Superior temporal gyrus (tissue), 1 donor: ENCODE measurements at regions not wholly inside any gene's neighbourhood (a gene's known extent, or its start where the extent isn't known, plus 50 kb on each side); places are given as distances from the start of the nearest gene placed in this dataset.
"Not testable (repeated sequence)": the region's sequence is repeated elsewhere in the genome, so short reads cannot be mapped to it uniquely, and the experiment has no call there.

Experiments used
- DNase-seq: peaks from one replicate; pipeline ENCODE4 v3.0.0-alpha.2; 2016; ENCODE audit errors: extremely low spot score

DNA sequence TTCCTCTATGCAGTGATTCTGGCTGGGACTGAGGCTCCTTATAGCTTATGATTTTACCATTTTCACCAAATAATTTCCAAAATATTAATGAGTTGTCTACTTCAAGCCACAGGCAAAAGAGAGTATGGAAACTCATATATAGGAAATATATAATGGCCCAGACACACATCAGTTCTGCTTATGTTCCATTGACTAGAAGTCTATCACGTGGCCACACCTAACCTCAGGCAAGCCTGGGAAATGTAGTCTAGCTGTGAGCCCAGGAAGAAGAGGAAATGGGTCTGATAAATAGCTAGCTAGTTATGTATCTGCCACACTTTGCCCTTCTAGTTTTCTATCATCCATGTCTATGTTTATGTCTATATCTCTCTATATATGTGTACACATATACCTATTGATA, 195.1 kb downstream of the OTOL1 start:
- no peak for DNase-seq

DNA sequence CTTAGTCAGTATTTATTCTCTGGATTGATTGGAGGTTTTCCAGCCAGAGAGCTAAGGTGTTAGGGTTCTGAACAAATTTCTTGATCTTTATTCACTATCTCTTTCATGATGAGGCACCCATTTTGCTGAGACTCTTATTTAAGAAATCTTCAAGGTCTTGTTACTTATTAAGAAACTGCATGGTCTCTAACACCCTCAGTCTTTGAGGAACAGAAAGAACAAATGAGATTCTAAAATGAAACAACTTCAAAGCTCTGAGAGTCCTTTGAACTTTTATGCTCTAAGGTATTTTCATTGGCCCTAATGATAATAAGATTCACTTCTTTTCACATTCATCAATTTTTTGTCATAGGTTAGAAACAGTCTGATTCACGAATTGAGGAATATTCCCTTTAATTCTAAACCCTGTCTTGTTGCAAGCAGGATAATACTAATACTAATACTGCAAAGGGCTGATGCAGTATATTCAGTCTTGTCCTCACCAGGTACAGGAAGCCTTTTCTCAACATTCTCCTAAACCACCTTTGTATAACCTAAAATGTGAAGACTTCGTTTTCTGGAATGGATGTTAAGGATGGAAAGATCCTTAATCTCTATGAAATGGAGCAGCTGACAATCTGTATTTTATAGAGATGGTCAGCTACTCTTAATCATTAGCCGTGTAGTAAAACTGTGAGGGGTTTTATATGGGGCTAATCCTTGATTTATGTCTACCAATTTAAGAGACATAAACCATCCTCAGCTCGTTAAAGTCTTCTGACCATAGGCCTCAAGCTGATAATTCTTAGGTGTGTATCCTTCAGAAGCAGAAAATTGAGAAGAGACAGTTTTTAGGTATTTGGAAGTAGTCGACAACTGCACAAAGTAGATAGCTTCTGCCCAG, 198.3 kb downstream of the OTOL1 start:
- no peak for DNase-seq

DNA sequence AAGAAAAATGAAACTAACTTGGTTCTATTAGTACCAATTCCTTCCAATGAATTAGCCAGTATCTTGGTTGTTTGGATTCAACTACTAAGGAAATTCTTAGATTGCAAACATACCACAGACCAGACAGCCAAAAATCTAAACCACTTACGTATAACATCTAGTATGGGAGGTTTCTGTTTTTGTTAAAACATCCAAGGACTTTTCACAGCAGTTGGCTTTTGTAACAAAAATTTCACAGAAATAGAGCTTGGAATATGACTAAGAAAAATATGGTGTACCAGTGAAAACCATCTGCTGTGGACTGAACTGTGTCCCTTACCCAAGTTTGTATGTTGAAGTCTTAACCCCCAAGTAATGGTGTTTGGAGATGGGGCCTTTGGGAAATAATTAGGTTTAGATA, 199.2 kb downstream of the OTOL1 start:
- DNase-seq, result peak; percentile 52

DNA sequence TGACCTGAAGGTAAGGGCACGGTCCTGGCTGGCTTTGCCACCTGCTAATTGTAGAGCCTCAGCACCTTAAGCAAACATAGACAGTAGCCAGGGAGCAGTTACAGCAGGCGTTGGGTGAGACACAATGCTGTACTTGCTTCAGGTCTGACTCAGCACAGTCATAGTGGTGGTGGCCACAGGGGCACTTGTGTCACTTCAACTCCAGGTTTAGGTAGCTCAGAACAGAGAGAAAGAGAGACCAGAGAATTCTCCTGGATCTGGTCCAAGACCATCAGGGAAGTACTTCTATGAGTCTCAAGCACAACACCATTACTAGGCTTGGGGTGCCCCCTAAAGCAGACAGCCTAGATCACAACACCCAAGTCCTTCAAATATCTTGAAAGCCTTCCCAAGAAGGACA, 204.4 kb downstream of the OTOL1 start:
- DNase-seq, result no peak

DNA sequence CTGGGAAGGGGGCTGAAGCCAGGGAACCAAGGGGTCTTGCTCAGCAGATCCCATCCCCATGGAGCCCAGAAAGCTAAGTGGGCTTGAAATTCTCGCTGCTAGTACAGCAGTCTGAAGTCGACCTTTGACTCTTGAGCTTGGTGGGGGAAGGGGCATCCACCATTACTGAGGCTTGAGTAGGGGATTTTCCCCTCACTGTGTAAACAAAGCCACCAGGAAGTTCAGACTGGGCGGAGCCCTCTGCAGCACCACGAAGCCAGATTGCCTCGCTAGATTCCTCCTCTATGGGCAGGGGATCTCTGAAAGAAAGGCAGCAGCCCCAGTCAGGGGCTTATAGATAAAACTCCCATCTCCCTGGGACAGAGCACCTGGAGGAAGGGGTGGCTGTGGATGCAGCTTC, 210.6 kb downstream of the OTOL1 start:
- not testable (repeated sequence) for DNase-seq

DNA sequence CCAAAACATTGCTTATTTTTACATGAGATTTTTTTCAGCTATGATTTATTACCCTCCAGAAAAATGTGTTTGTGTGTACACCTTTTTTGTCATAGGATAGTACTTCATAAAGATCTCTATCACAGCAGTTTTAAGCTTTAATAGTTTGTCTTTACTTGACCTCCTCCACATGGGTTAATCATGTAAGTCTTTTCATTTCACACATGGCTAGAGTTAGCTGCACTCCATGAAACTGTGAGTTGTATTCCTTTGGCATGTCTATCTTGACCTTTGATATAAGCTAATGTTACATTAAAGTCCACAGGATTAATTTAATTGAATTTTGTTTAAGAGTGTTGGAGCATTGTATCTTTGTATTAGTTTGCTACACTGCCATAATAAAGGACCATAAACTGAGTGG, 217.1 kb downstream of the OTOL1 start:
- DNase-seq, result no peak

DNA sequence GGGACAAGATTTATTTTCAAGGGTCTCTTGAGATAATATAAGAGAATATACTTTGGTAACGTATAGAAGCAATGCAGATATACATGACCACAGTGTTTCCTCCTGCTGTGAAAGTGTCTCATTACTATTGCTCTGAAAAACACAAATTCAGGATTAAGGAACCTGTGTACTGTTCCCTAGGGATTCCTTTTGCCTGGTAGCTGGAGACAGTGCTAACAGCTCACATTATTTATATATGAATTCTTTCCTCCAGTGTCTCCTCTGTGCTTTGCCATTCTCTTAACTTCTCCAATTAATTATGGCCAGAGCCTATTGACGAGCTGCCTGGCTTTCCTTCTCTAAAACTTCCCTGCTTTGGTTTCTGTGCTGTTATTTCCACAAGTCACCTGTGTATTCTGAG, 235.4 kb downstream of the OTOL1 start:
- no peak for DNase-seq

DNA sequence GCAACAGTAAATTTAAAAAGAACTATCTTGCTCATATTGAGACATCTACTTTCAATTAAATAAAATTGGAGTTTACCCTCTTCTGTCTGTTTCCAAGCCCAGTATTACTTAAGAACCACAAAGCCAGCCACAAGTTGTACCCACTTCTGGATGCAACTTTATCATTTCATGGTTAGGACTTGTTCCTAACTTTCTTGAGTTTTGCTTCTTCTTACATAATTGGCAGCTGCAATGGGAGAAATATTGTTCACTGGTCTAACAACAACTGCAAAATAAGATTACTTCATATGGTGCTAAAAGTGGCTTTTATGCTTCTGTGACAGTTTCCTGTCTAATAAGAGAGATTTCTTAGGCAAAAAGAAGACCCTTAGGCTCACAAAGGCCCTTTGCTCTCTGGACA, 240.6 kb downstream of the OTOL1 start:
- DNase-seq, result no peak

DNA sequence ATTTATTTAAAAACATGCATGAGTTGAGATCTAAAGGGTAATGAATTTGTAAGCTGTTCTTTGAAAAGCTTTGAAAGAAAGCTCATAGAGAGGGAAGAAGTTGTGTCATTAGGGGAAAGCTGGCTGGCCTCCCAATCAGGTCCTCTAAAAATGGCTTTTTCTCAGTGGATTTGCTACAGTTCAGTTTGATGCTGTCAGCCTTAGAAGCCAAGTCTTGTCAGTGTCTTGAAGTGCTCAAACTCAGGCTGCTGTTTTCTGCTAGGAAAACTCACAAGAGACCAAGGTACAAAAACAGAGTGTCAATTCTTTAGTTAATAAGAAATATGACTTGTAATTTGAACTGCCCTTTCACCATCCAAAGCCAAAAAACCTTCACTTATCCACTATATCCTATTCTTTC, 243.8 kb downstream of the OTOL1 start:
- DNase-seq, result no peak

DNA sequence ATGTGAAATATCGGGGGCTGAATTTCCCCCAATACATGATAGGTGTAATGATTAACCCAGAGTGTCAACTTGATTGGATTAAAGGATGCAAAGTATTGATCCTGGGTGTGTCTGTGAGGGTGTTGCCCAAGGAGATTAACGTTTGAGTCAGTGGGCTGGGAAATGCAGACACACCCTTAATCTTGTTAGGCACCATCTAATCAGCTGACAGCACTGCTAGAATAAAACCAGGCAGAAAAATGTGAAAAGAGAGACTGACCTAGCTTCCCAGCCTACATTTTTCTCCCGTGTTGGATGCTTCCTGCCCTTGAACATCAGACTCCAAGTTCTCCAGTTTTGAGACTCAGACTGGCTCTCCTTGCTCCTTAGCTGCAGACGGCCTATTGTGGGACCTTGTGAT, 247.8 kb downstream of the OTOL1 start:
- DNase-seq, result no peak

DNA sequence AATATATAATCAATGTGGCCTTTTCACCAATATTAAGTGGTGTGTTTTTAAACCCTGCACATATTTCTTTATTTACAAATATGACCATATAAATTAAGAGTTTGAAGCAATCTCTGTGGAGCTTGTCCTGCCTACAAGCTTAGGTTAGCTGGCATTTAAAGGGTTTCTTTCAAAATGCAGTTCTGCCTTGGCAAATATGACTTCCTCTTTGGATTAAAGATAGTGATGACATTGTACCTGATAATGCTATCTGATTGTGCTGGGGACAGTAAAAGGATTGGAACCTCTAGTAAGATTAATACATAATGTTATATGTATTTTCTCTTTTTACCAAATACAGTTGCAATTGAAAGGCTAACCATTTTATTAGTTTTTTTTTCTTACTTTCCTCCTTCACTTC, 249.1 kb downstream of the OTOL1 start:
- no peak for DNase-seq

DNA sequence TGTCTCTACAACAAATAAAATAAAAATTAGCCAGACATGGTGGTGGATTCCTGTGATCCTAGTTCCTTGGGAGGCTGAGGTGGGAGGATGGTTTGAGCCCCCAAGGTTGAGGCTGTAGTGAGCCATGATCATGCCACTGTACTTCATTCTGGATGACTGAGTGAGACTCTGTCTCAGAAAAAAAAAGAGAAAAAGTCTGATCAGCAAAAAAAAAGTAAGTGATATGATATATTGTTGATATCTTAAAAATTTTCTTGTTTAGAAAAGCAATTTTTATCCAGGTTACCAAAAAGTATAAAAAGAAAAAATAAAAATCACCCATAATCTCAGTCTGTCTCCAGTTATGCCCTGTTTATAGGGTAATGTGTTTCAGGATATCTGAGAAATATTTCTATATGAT, 251.4 kb downstream of the OTOL1 start:
- DNase-seq, result no peak

DNA sequence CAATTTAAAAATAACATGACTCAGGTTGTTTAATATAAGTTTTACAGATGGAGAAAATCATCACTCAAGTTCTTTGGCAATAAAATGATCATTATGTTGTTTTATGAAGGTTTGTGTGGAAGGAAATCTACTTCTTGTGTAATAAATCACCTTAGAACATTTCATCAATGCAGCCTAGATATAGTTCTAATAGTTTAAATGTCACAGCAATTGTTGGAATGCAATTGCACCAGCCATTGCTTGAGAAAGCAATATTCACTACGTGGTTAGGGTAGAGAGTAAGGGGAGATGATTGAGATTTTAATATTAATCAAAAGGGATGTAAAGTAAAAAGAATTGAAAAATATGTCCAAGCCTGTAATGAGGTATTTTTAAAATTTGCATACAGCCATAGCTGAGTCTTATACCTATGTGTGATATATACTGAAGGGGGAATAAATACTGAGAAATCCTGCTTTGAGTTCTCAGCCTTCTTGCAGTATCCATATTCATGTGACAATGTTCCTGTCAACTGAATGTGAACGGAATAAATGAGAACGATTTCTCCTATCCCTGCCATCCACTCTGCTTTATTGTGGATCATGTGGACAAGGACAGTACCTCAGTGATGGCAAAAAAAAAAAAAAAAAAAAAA, 257.9 kb downstream of the OTOL1 start:
- no peak for DNase-seq

DNA sequence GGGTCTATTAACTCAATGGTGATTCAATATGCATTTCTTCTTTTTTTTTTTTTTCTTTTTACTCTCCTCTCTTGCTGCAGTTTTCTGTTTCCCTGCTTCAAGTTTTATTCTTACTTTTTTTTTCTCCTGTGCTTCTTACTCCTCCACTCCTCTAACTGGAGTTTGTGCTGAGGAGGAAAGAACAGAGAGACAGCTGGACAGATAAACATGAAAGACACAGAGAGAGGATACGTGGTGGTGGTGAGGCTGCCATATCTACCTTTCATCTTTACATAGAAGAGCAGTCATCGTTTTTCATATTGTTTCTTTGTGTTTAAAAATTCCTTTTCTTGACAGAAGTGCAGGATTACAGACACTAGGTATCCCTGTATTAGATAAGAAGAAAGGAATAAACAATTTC, 262.8 kb downstream of the OTOL1 start:
- no peak for DNase-seq

DNA sequence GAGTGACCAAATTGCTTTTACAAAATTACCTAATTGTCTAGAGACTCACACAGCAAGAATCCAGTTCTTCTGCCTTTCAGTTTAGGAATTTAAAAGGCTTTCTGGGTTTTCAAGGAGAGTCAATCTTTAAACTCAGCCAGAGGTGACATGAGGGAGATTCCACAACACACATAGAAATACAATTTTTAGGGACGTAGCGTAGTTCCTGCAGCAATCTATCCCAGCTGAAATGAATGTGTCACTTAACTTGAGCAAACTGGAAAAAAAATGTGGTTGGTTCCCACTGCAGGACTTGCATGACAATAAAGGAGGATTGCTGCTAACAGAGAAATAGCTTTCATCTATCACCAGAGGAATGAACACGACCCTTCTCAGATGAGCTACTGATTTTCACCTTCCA, 269.7 kb downstream of the OTOL1 start:
- DNase-seq, result no peak

DNA sequence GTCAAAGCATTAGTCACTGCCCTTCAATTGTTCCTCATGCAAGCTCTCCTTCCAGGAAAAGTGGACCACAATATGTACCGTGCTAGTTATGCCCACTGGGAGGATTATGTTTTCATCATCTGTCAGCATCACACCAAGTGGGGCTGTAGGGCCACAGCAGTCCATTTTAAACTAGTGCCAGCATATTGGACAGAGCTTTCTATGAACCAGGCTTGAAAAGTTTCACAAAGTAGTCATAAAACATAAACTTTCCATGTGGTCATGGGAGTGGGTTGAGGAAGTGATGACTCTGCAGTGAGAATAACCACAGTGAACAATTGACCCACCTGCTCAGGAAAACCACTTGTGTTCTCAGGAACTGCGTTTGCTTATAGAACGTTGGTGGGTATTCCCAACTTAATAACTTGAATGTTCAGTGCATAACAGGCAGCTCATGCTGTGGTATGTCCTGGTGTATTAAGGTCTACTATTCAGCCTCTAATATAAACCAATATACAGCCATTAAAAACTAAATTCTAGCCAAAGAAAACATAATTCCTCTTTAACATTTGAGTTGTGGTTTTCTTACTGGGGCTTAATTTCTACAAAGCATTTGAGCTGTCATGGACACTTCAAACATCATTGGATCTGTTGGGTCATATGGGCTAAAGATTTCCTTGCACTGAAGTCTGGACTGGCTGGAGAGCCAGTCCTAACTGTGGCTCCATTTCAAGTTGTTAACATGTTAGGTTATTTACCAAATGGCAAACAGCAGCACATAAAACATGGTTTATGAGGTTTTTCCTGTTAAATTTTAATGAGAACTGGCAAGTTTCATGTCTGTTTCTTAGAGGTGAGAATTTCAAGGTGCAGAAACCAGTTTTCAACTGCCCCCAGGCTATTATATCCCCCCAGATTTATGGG, 274.1 kb downstream of the OTOL1 start:
- DNase-seq, result no peak

DNA sequence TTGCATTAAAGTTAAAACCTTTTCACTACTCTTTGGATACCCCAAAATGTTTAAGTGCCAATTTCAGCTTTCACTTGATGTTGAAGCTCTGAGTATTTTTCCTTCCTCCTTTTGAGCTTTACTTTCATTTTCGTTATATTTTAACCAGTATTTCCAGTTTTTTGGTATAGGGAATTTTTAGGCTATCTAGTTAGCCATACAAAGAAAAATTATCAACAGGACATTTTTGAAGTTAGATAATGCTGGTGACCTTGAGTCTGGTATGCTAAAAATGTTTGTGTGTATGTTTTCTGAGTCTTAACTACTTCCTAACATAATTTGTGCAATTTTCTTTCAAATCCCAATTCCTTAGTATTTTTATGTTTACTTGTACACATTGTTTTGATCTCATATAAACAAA, 284.8 kb downstream of the OTOL1 start:
- no peak for DNase-seq

DNA sequence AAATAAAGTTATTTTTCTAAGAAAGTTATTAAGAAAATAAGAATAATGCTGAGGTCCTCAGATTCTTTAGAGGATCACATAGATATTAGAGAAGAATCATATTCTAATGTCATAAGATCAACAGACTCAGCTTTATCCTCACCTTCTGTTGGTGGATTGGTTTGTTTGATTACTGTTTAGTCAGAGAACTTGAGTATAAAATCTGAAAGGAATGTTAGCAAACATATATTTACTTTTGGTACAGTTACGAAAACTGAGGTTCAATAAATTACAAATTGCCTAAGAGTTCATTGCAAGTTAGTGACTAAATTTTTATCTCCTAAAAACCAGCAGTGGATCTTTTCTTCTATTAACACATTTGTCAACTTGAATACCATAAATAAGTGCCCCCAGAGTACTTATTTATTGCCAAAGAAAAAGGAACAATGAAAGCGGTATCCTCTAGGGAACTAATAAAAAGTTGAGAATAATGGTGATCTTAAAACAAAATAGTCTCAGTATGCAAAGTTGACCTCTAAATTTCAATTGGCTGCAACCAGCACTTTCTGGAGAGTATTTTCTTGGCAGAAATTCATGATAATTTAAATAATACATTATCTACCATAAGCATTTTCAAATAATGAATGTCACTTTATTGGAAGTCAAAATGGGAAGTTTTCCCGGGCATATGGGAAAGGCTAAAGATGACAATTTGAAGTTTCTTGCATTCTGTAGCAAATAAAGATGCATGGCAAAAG, 296.8 kb downstream of the OTOL1 start:
- no peak for DNase-seq

DNA sequence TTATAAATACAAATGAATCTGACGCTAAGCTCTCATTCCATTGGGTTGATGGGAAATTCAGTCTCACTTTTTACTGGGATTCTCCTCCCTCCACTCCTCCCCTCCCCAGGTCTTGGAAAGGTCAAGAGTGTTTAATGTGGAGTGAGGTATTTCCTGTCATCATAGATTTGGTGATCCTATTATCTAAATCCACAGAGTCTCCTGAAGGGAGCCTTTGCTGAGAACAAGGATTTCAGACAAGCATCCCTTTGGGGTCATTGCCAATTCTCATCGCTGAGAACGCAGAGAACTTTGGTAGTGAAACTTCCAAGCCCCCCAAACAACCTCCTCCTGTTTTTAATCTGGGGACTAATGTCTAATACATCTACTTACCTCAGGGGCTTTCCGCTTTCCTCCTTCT, 297.9 kb downstream of the OTOL1 start:
- DNase-seq, result no peak

DNA sequence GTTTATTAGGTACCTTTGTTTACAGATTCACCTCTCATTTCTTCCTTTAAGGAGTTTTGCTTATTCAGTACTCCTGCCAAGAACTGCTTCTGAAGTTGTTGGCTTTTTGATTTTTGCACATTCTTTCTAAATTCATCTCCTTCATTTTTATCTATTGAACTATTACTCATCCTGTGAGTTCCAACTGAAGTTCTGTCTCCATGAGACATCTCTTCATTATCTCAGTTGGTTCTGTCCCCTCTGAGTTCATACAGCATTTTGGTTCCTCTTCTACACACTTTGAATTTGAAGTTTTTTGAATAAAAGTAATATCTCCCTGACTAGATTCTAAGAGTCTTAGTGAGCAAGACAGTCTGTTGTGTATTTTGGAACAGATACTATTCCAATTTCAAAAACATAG, 299.7 kb downstream of the OTOL1 start:
- no peak for DNase-seq

DNA sequence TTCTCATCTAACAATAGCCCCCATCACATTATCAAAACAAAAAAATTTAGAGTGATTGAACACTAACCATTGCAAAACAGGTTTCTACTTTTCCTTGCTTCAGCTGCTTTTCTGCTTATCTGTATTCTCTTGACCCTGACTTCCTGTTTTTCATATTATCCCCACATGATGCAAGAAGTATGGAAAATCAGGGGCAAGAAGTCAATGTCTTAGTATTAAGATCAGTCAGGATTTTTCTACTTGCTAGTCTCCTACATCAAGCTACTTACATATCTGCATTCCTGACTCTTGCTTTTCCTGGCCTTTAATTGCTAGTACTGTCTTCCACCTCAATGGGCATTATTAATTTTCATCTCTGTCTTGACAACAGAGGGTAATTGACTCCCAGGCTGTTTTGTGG, 300.2 kb downstream of the OTOL1 start:
- DNase-seq, result no peak

DNA sequence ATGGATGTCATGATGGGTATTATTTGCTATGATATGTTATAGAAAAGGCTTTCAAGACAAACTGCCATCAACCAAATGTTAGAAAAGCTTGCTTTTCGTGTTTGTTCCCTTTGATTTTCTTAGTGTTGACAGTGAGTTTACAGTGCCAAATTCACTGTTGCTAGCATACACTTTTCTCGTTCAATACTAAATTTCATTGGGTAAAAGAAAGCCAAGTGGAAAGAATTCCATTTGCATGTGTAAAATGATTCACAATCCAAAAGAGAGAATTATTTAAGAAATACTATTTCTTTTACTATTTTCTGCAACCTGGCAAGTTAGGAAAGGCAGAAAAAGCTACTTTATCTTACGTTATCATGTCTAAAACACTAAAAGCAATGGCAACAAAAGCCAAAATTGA, 301.4 kb downstream of the OTOL1 start:
- DNase-seq, result no peak
